H1 (cell line): ENCODE measurements at regions not wholly inside any gene's neighbourhood (a gene's known extent, or its start where the extent isn't known, plus 50 kb on each side); places are given as distances from the start of the nearest gene placed in this dataset.

Source experiments
- KDM4A ChIP-seq: IDR thresholded peaks from one replicate; pipeline ENCODE4 v1.7.1; 2012; ENCODE audit warnings: low read depth, mild to moderate bottlenecking, moderate library complexity, low read length, inconsistent platforms; ENCODE audit not compliant: severe bottlenecking
- POLR2A ChIP-seq, 2 experiments: IDR thresholded peaks; 1 replicate in 1 of 2; 2 replicates in 1 of 2; pipeline ENCODE4 v1.6.1; 2011; ENCODE audit warnings: low read depth in 2 of 2, low read length in 2 of 2, mild to moderate bottlenecking in 2 of 2; ENCODE audit errors: control extremely low read depth in 1 of 2
- RAD21 ChIP-seq, 2 experiments: IDR thresholded peaks in 1 of 2; conservative IDR thresholded peaks in 1 of 2; 2 replicates each; pipeline ENCODE4 v1.6.1; 2011; ENCODE audit warnings: low read depth in 2 of 2, low read length in 2 of 2, improper control_type of control experiment in 1 of 2, inconsistent platforms in 1 of 2, mild to moderate bottlenecking in 1 of 2, moderate library complexity in 1 of 2

DNA sequence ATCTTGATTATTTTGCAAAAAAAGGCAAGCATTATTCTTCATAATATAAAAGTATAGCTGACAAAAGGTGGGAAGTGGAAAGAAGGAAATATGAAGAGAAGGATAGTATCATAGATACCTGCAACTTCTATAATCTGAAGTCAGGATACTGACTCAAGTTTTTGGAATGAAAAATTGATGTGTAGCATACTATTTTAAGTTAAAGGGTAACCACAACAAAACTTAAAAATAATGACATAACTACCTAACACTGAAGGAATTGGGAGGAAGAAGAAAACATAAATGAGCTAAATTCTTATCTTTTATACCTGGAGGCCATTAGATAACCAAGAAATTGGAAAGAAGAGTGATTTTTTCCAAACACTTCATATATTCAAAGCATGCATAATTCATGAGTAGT is 51.8 kb upstream of the TLE1 start (continued):
- TF ChIP-seq RAD21 (IDR thresholded peaks at IDR 0.05 in 1 of 2, conservative IDR thresholded peaks at IDR 0.05 in 1 of 2; ENCODE audit: low read depth in 2 of 2, low read length in 2 of 2): no peak
- TF ChIP-seq POLR2A (IDR thresholded peaks at IDR 0.05; ENCODE audit: control extremely low read depth in 1 of 2, low read depth in 2 of 2, low read length in 2 of 2): no peak
- no peak for TF ChIP-seq KDM4A
